ENCODE measurements at regions not wholly inside any gene's neighbourhood (a gene's known extent, or its start where the extent isn't known, plus 50 kb on each side); places are given as distances from the start of the nearest gene placed in this dataset.
A peak's percentile ranks its signal among the peaks of the same experiment; 100 is the strongest.

GRCh38 chr1:36565576-36566501, 83.1 kb upstream of the CSF3R start:
- Mint-ChIP-seq H3K27me3 (ENCODE audit: low read depth) (peaks cover 38% of the 10 kb centered on the region), H3K4me1 (no peaks in the 10 kb centered on the region), H3K27ac (no peak overlapping the region), H3K9me3 (no peaks in the 10 kb centered on the region), H3K36me3 (no peaks in the 10 kb centered on the region), H3K4me3 (no peak overlapping the region)
- no peak for TF ChIP-seq CTCF (IDR thresholded peaks at IDR 0.05; ENCODE audit: unreplicated experiment)
- DNase-seq (ENCODE audit: low spot score in 2 of 2, unreplicated experiment in 2 of 2), result no peak

GRCh38 chr1:36562181-36562685, 79.5 kb upstream of the CSF3R start:
- no peak for TF ChIP-seq CTCF (IDR thresholded peaks at IDR 0.05; ENCODE audit: unreplicated experiment)
- Mint-ChIP-seq H3K4me1 (no peaks in the 10 kb centered on the region), H3K36me3 (no peaks in the 10 kb centered on the region), H3K27ac (no peak overlapping the region), H3K9me3 (no peaks in the 10 kb centered on the region), H3K27me3 (ENCODE audit: low read depth) (peaks cover 30% of the 10 kb centered on the region), H3K4me3 (no peak overlapping the region)
- DNase-seq (ENCODE audit: low spot score in 2 of 2, unreplicated experiment in 2 of 2), result peak in 1 of 2 experiments; percentile 20

GRCh38 chr1:36561361-36561724, 78.6 kb upstream of the CSF3R start:
- Mint-ChIP-seq H3K4me1 (no peaks in the 10 kb centered on the region), H3K36me3 (no peaks in the 10 kb centered on the region), H3K27me3 (ENCODE audit: low read depth) (peaks cover 35% of the 10 kb centered on the region), H3K27ac (no peak overlapping the region), H3K4me3 (no peak overlapping the region), H3K9me3 (no peaks in the 10 kb centered on the region)
- peak in 1 of 2 experiments; percentile 20 for DNase-seq (ENCODE audit: low spot score in 2 of 2, unreplicated experiment in 2 of 2)
- no peak for TF ChIP-seq CTCF (IDR thresholded peaks at IDR 0.05; ENCODE audit: unreplicated experiment)

GRCh38 chr1:36560621-36561360, 78.1 kb upstream of the CSF3R start:
- no peaks in the 10 kb centered on the region for H3K4me1 Mint-ChIP-seq
- peak in 1 of 2 experiments; percentile 31 for DNase-seq (ENCODE audit: low spot score in 2 of 2, unreplicated experiment in 2 of 2)

GRCh38 chr1:36560177-36560576, 77.5 kb upstream of the CSF3R start:
- no peak overlapping the region for H3K27ac Mint-ChIP-seq
- peaks cover 40% of the 10 kb centered on the region for H3K27me3 Mint-ChIP-seq (ENCODE audit: low read depth)
- H3K9me3 Mint-ChIP-seq, result no peaks in the 10 kb centered on the region
- H3K4me3 Mint-ChIP-seq, result no peak overlapping the region
- TF ChIP-seq CTCF (IDR thresholded peaks at IDR 0.05; ENCODE audit: unreplicated experiment), result no peak
- no peaks in the 10 kb centered on the region for H3K4me1 Mint-ChIP-seq
- H3K36me3 Mint-ChIP-seq, result no peaks in the 10 kb centered on the region
- peak in 1 of 2 experiments; percentile 1 for DNase-seq (ENCODE audit: low spot score in 2 of 2, unreplicated experiment in 2 of 2)

More at GRCh38 chr1:36560621-36561360, 78.1 kb upstream of the CSF3R start:
- Mint-ChIP-seq H3K4me3 (no peak overlapping the region), H3K27me3 (ENCODE audit: low read depth) (peaks cover 37% of the 10 kb centered on the region), H3K9me3 (no peaks in the 10 kb centered on the region), H3K36me3 (no peaks in the 10 kb centered on the region), H3K27ac (no peak overlapping the region)
- TF ChIP-seq CTCF (IDR thresholded peaks at IDR 0.05; ENCODE audit: unreplicated experiment), result no peak
